H9 (cell line): ENCODE measurements at regions not wholly inside any gene's neighbourhood (a gene's known extent, or its start where the extent isn't known, plus 50 kb on each side); places are given as distances from the start of the nearest gene placed in this dataset.

Experiments
- DNase-seq: peaks from one replicate; pipeline ENCODE4 v3.0.0-alpha.2; 2017
- H2AFZ ChIP-seq: one replicate; pipeline ENCODE4 v1.6.1; 2013; ENCODE audit warnings: mild to moderate bottlenecking, low read length, control low read depth, moderate library complexity
- H2AK5ac ChIP-seq: 2 replicates; pipeline ENCODE4 v1.6.1; 2013; ENCODE audit warnings: low read length, control low read depth, mixed read lengths; ENCODE audit not compliant: insufficient read length
- H2BK120ac ChIP-seq: one replicate; pipeline ENCODE4 v1.6.1; 2013; ENCODE audit warnings: low read depth, mild to moderate bottlenecking, low read length, control low read depth, inconsistent platforms; ENCODE audit not compliant: poor library complexity, severe bottlenecking
- H2BK12ac ChIP-seq: 2 replicates; pipeline ENCODE4 v1.6.1; 2013; ENCODE audit warnings: low read length, control low read depth, mixed read lengths, low read depth; ENCODE audit not compliant: insufficient read length
- H2BK15ac ChIP-seq: 2 replicates; pipeline ENCODE4 v1.6.1; 2013; ENCODE audit warnings: low read depth, low read length, control low read depth
- H2BK20ac ChIP-seq: one replicate; pipeline ENCODE4 v1.6.1; 2013; ENCODE audit warnings: low read depth, mild to moderate bottlenecking, low read length, control low read depth, inconsistent platforms; ENCODE audit not compliant: poor library complexity, severe bottlenecking
- H2BK5ac ChIP-seq: 2 replicates; pipeline ENCODE4 v1.6.1; 2013; ENCODE audit warnings: low read length, control low read depth, mixed read lengths; ENCODE audit not compliant: insufficient read length
- H3K14ac ChIP-seq: 2 replicates; pipeline ENCODE4 v1.6.1; 2013; ENCODE audit warnings: low read length, control low read depth; ENCODE audit not compliant: insufficient read depth
- H3K18ac ChIP-seq: 2 replicates; pipeline ENCODE4 v1.6.1; 2013; ENCODE audit warnings: low read depth, mild to moderate bottlenecking, mixed read lengths, low read length, control low read depth; ENCODE audit not compliant: insufficient read length
- H3K23ac ChIP-seq: 2 replicates; pipeline ENCODE4 v1.6.1; 2013; ENCODE audit warnings: low read length, control low read depth, mixed read lengths, low read depth; ENCODE audit not compliant: insufficient read length
- H3K23me2 ChIP-seq: 2 replicates; pipeline ENCODE4 v1.6.1; 2013; ENCODE audit warnings: low read depth, mild to moderate bottlenecking, mixed read lengths, low read length, control low read depth; ENCODE audit not compliant: insufficient read length, poor library complexity, severe bottlenecking
- H3K27ac ChIP-seq: 2 replicates; pipeline ENCODE4 v1.5.1; 2013; ENCODE audit warnings: low read length, control low read depth, mixed read lengths, low read depth; ENCODE audit not compliant: insufficient read length
- H3K27me3 ChIP-seq: 2 replicates; pipeline ENCODE4 v1.6.1; 2013; ENCODE audit warnings: low read length, control low read depth, inconsistent platforms; ENCODE audit not compliant: insufficient read depth
- H3K4ac ChIP-seq: 2 replicates; pipeline ENCODE4 v1.6.1; 2013; ENCODE audit warnings: low read depth, mild to moderate bottlenecking, control low read depth, inconsistent platforms, low read length, moderate library complexity
- H3K4me1 ChIP-seq: 2 replicates; pipeline ENCODE4 v1.6.1; 2013; ENCODE audit warnings: low read length, control low read depth, inconsistent platforms; ENCODE audit not compliant: insufficient read depth
- H3K4me2 ChIP-seq: 2 replicates; pipeline ENCODE4 v1.6.1; 2013; ENCODE audit warnings: low read length, control low read depth, mixed read lengths; ENCODE audit not compliant: insufficient read length, insufficient read depth
- H3K56ac ChIP-seq: 2 replicates; pipeline ENCODE4 v1.6.1; 2013; ENCODE audit warnings: low read depth, mild to moderate bottlenecking, mixed read lengths, low read length, control low read depth; ENCODE audit not compliant: insufficient read length
- H3K79me1 ChIP-seq: 2 replicates; pipeline ENCODE4 v1.6.1; 2013; ENCODE audit warnings: low read depth, mild to moderate bottlenecking, moderate library complexity, low read length, control low read depth, inconsistent platforms; ENCODE audit not compliant: insufficient read depth, poor library complexity, severe bottlenecking
- H3K79me2 ChIP-seq: 2 replicates; pipeline ENCODE4 v1.6.1; 2013; ENCODE audit warnings: low read length, control low read depth, inconsistent platforms; ENCODE audit not compliant: insufficient read depth
- H3K9ac ChIP-seq: 2 replicates; pipeline ENCODE4 v1.6.1; 2013; ENCODE audit warnings: low read length, control low read depth, mixed read lengths; ENCODE audit not compliant: insufficient read length; ENCODE audit errors: extremely low read depth
- H3K9me3 ChIP-seq: one replicate; pipeline ENCODE4 v1.6.1; 2013; ENCODE audit warnings: low read depth, low read length, inconsistent platforms; ENCODE audit not compliant: control insufficient read depth
- H3T11ph ChIP-seq: one replicate; pipeline ENCODE4 v1.6.1; 2013; ENCODE audit warnings: mild to moderate bottlenecking, low read length, control low read depth, inconsistent platforms
- H4K20me1 ChIP-seq: one replicate; pipeline ENCODE4 v1.6.1; 2013; ENCODE audit not compliant: control insufficient read depth, insufficient read length, insufficient read depth
- H4K5ac ChIP-seq: 2 replicates; pipeline ENCODE4 v1.6.1; 2013; ENCODE audit warnings: low read depth, mild to moderate bottlenecking, mixed read lengths, low read length, control low read depth; ENCODE audit not compliant: insufficient read length
- H4K8ac ChIP-seq: replicated peaks from 2 replicates; pipeline ENCODE4 v1.6.1; 2013; ENCODE audit warnings: low read length, control low read depth, mixed read lengths, low read depth; ENCODE audit not compliant: insufficient read length
- H4K91ac ChIP-seq: 2 replicates; pipeline ENCODE4 v1.6.1; 2013; ENCODE audit warnings: low read depth, mild to moderate bottlenecking, moderate library complexity, mixed read lengths, low read length, control low read depth; ENCODE audit not compliant: insufficient read length
- H3K27ac Mint-ChIP-seq, 3 experiments: 2 replicates in 2 of 3; 3 replicates in 1 of 3; pipeline ENCODE4 v1.8.0; 2020 to 2021; ENCODE audit warnings: mixed read lengths in 3 of 3, mild to moderate bottlenecking in 1 of 3, moderate library complexity in 1 of 3
- H3K27me3 Mint-ChIP-seq: 2 replicates; pipeline ENCODE4 v1.8.0; 2021; ENCODE audit warnings: low read depth, mild to moderate bottlenecking, moderate library complexity, mixed read lengths
- H3K36me3 Mint-ChIP-seq, 3 experiments: 2 replicates in 2 of 3; 3 replicates in 1 of 3; pipeline ENCODE4 v1.8.0; 2020 to 2021; ENCODE audit warnings: low read depth in 3 of 3, mixed read lengths in 3 of 3; ENCODE audit not compliant: insufficient read depth in 1 of 3
- H3K4me1 Mint-ChIP-seq, 2 experiments: 2 replicates each; pipeline ENCODE4 v1.8.0; 2020; ENCODE audit warnings: mixed read lengths in 2 of 2
- H3K4me3 Mint-ChIP-seq, 2 experiments: 2 replicates in 1 of 2; 3 replicates in 1 of 2; pipeline ENCODE4 v1.8.0; 2020 to 2021; ENCODE audit warnings: mild to moderate bottlenecking in 2 of 2, mixed read lengths in 2 of 2, moderate library complexity in 1 of 2
- H3K9me3 Mint-ChIP-seq, 2 experiments: 2 replicates in 1 of 2; 3 replicates in 1 of 2; pipeline ENCODE4 v1.8.0; 2020; ENCODE audit warnings: mild to moderate bottlenecking in 2 of 2, mixed read lengths in 2 of 2, moderate library complexity in 1 of 2
- CTCF ChIP-seq: fragments of 200-600 bp; sonication (generic); conservative IDR thresholded peaks from 3 replicates; pipeline ENCODE4 v1.8.0; 2021; ENCODE audit warnings: antibody characterized with exemption, mild to moderate bottlenecking
- WGBS: extraction: QIAGEN DNeasy Blood & Tissue Kit; methylation state at CpG from one replicate; pipeline ENCODE4 v1.1.7; 2013; ENCODE audit warnings: missing lambda C conversion rate, low lambda C conversion rate, mixed read lengths; ENCODE audit not compliant: insufficient read length; ENCODE audit errors: extremely low coverage; 5-methylcytosine and 5-hydroxymethylcytosine counted together

- DNase-seq = no peak
- H3K27ac Mint-ChIP-seq = no peak overlapping the region
- peaks cover 6 to 10% of the 10 kb centered on the region in 2 experiments for H3K4me1 Mint-ChIP-seq
- Histone ChIP-seq H2BK15ac (no peak overlapping the region), H4K8ac (no peak overlapping the region), H3K9me3 (no peaks in the 10 kb centered on the region), H3K23me2 (no peaks in the 10 kb centered on the region), H3K27me3 (no peaks in the 10 kb centered on the region), H3K18ac (no peak overlapping the region), H3T11ph (no peak overlapping the region), H3K4me1 (no peaks in the 10 kb centered on the region), H3K56ac (no peak overlapping the region), H3K14ac (no peak overlapping the region), H2BK12ac (no peak overlapping the region), H3K79me2 (no peaks in the 10 kb centered on the region), H4K20me1 (no peaks in the 10 kb centered on the region), H2BK120ac (no peak overlapping the region), H2AK5ac (no peak overlapping the region), H2BK5ac (no peak overlapping the region), H3K23ac (no peak overlapping the region), H2AFZ (no peak overlapping the region), H3K79me1 (no peaks in the 10 kb centered on the region), H3K4ac (no peak overlapping the region), H4K91ac (no peak overlapping the region), H3K27ac (no peak overlapping the region), H3K4me2 (no peak overlapping the region), H3K9ac (no peak overlapping the region), H2BK20ac (no peak overlapping the region), H4K5ac (no peak overlapping the region)
- no peak overlapping the region for H3K4me3 Mint-ChIP-seq
- H3K27me3 Mint-ChIP-seq = no peaks in the 10 kb centered on the region
- WGBS = no CpG with 5 or more reads among the region's 3 CpGs
- H3K36me3 Mint-ChIP-seq = 0 out of 7 replicates have a peak, but pooled peaks cover 0 to 2% (median 0%) of the 10 kb centered on the region in 3 experiments
- TF ChIP-seq CTCF = no peak
- no peaks in the 10 kb centered on the region for H3K9me3 Mint-ChIP-seq
These were observed 194.7 kb upstream of the CADPS start for GRCh38 chr3:63069806-63070475.
